ENCODE measurements at regions not wholly inside any gene's neighbourhood (a gene's known extent, or its start where the extent isn't known, plus 50 kb on each side); places are given as distances from the start of the nearest gene placed in this dataset.

- no peak overlapping the region for H3K4me3 ChIP-seq (ENCODE audit: low read depth, low read length)
- no peak for DNase-seq (ENCODE audit: low read depth)
- in situ Hi-C loops (cut with HindIII; ENCODE audit: low sequenced_read_pairs) = no loop called here
- no peak for TF ChIP-seq CTCF (IDR thresholded peaks at IDR 0.05; ENCODE audit: low read depth, low read length, missing control alignments)
These were observed 278.2 kb downstream of the BRD1 start for GRCh38 chr22:49549256-49550140.

- no peak for DNase-seq (ENCODE audit: low read depth)
- in situ Hi-C loops (cut with HindIII; ENCODE audit: low sequenced_read_pairs) = no loop called here
- no peak for TF ChIP-seq CTCF (IDR thresholded peaks at IDR 0.05; ENCODE audit: low read depth, low read length, missing control alignments)
These were observed 279.1 kb downstream of the BRD1 start for GRCh38 chr22:49548356-49549202.

GRCh38 chr22:49547751-49548239 is 279.9 kb downstream of the BRD1 start:
- no peak for DNase-seq (ENCODE audit: low read depth)
- no peak for TF ChIP-seq CTCF (IDR thresholded peaks at IDR 0.05; ENCODE audit: low read depth, low read length, missing control alignments)
- in situ Hi-C loops (cut with HindIII; ENCODE audit: low sequenced_read_pairs) = no loop called here
- H3K4me3 ChIP-seq (ENCODE audit: low read depth, low read length) = no peak overlapping the region

More at GRCh38 chr22:49548356-49549202, 279.1 kb downstream of the BRD1 start:
- no peak overlapping the region for H3K4me3 ChIP-seq (ENCODE audit: low read depth, low read length)

- no peak for TF ChIP-seq CTCF (IDR thresholded peaks at IDR 0.05; ENCODE audit: low read depth, low read length, missing control alignments)
- no peak for DNase-seq (ENCODE audit: low read depth)
- no peak overlapping the region for H3K4me3 ChIP-seq (ENCODE audit: low read depth, low read length)
- in situ Hi-C loops (cut with HindIII; ENCODE audit: low sequenced_read_pairs) = no loop called here
These were observed 280.7 kb downstream of the BRD1 start for GRCh38 chr22:49546811-49547585.

GRCh38 chr22:49545606-49546005 is 282.1 kb downstream of the BRD1 start:
- H3K4me3 ChIP-seq (ENCODE audit: low read depth, low read length) = no peak overlapping the region
- in situ Hi-C loops (cut with HindIII; ENCODE audit: low sequenced_read_pairs) = no loop called here
- DNase-seq (ENCODE audit: low read depth) = no peak
- no peak for TF ChIP-seq CTCF (IDR thresholded peaks at IDR 0.05; ENCODE audit: low read depth, low read length, missing control alignments)

GRCh38 chr22:49544286-49544685 is 283.4 kb downstream of the BRD1 start:
- in situ Hi-C loops (cut with HindIII; ENCODE audit: low sequenced_read_pairs) = no loop called here
- H3K4me3 ChIP-seq (ENCODE audit: low read depth, low read length) = no peak overlapping the region
- DNase-seq (ENCODE audit: low read depth) = no peak
- TF ChIP-seq CTCF (IDR thresholded peaks at IDR 0.05; ENCODE audit: low read depth, low read length, missing control alignments) = no peak
